ENCODE measurements at regions not wholly inside any gene's neighbourhood (a gene's known extent, or its start where the extent isn't known, plus 50 kb on each side); places are given as distances from the start of the nearest gene placed in this dataset.

DNA sequence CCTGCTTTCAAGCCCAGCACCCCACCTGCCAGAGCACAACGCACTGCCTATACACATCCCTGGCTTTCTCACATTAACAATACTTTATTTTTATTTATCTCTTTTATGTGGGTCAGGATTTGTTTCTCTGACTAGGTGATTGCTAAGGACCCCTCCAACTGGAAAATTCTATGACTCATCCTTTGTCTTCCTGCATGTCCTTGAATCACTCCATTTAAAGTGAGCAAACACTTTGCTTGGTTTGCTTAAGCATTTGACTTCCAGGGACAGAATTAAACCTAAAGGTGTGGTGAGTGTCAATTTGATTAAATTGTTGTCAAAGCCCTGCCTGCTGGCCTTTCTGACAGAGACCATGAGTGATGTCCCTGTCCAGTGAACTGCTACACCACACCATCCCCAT, 536.5 kb upstream of the BRINP1 start:
- TF ChIP-seq, protein P1, sequence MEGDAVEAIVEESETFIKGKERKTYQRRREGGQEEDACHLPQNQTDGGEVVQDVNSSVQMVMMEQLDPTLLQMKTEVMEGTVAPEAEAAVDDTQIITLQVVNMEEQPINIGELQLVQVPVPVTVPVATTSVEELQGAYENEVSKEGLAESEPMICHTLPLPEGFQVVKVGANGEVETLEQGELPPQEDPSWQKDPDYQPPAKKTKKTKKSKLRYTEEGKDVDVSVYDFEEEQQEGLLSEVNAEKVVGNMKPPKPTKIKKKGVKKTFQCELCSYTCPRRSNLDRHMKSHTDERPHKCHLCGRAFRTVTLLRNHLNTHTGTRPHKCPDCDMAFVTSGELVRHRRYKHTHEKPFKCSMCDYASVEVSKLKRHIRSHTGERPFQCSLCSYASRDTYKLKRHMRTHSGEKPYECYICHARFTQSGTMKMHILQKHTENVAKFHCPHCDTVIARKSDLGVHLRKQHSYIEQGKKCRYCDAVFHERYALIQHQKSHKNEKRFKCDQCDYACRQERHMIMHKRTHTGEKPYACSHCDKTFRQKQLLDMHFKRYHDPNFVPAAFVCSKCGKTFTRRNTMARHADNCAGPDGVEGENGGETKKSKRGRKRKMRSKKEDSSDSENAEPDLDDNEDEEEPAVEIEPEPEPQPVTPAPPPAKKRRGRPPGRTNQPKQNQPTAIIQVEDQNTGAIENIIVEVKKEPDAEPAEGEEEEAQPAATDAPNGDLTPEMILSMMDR (IDR thresholded peaks at IDR 0.05; ENCODE audit: low read depth, low read length, poor library complexity, severe bottlenecking) = no peak
- no peak for TF ChIP-seq EZH2phosphoT487 (IDR thresholded peaks at IDR 0.05; ENCODE audit: borderline replicate concordance, low read length)

Measured in DOHH2 (cell line).